ENCODE measurements at regions not wholly inside any gene's neighbourhood (a gene's known extent, or its start where the extent isn't known, plus 50 kb on each side); places are given as distances from the start of the nearest gene placed in this dataset.

GRCh38 chr12:65634061-65634460, 190.2 kb upstream of the HMGA2 start:
- Histone ChIP-seq H3K27ac (ENCODE audit: low read depth in 2 of 2, low read length in 1 of 2) (peak overlapping the region; percentile 64 to 100; a peak in 3 of 4 replicates), H3F3A (replicated peaks; ENCODE audit: insufficient read depth) (peaks cover 87% of the 10 kb centered on the region), H3K36me3 (replicated peaks in 1 of 2; ENCODE audit: control insufficient read depth in 1 of 2, insufficient read depth in 2 of 2, low read length in 1 of 2) (peaks cover 0 to 33% of the 10 kb centered on the region in 2 experiments), H3K79me2 (ENCODE audit: insufficient read depth) (peaks cover 72% of the 10 kb centered on the region), H3K9me3 (no peaks in the 10 kb centered on the region), H3K4me2 (peak overlapping the region; percentile 18), H3K9ac (peak overlapping the region; percentile 97), H3K4me3 (ENCODE audit: low read depth in 2 of 2, low read length in 1 of 2) (no peak overlapping the region), H4K20me1 (ENCODE audit: insufficient read depth) (no peaks in the 10 kb centered on the region), H3K9me2 (no peaks in the 10 kb centered on the region), H3K4me1 (ENCODE audit: control insufficient read depth in 1 of 2, insufficient read depth in 2 of 2, low read depth in 1 of 2, low read length in 1 of 2) (peaks cover 0 to 72% of the 10 kb centered on the region in 2 experiments; a peak in 2 of 4 replicates), H3K27me3 (ENCODE audit: insufficient read depth) (no peaks in the 10 kb centered on the region), H2AFZ (ENCODE audit: low read depth) (no peak overlapping the region)
- POLR2A ChIA-PET: no interaction called here
- WGBS (ENCODE audit: low lambda C conversion rate): 56% methylated on average over 3 of the region's 3 CpGs
- no peak for DNase-seq
- CTCF ChIA-PET: no interaction called here
- no peak for TF ChIP-seq JUND (IDR thresholded peaks at IDR 0.05)
- TF ChIP-seq REST (IDR thresholded peaks at IDR 0.05; ENCODE audit: low read depth, low read length): no peak
- TF ChIP-seq, protein P1, sequence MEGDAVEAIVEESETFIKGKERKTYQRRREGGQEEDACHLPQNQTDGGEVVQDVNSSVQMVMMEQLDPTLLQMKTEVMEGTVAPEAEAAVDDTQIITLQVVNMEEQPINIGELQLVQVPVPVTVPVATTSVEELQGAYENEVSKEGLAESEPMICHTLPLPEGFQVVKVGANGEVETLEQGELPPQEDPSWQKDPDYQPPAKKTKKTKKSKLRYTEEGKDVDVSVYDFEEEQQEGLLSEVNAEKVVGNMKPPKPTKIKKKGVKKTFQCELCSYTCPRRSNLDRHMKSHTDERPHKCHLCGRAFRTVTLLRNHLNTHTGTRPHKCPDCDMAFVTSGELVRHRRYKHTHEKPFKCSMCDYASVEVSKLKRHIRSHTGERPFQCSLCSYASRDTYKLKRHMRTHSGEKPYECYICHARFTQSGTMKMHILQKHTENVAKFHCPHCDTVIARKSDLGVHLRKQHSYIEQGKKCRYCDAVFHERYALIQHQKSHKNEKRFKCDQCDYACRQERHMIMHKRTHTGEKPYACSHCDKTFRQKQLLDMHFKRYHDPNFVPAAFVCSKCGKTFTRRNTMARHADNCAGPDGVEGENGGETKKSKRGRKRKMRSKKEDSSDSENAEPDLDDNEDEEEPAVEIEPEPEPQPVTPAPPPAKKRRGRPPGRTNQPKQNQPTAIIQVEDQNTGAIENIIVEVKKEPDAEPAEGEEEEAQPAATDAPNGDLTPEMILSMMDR (IDR thresholded peaks at IDR 0.05): no peak
- no peak for TF ChIP-seq USF2 (IDR thresholded peaks at IDR 0.05; ENCODE audit: borderline replicate concordance, low read depth, low read length)
- no peak for TF ChIP-seq RFX5 (IDR thresholded peaks at IDR 0.05; ENCODE audit: low read length)
- TF ChIP-seq IRF3 (IDR thresholded peaks at IDR 0.05; ENCODE audit: low read depth, low read length): no peak

DNA sequence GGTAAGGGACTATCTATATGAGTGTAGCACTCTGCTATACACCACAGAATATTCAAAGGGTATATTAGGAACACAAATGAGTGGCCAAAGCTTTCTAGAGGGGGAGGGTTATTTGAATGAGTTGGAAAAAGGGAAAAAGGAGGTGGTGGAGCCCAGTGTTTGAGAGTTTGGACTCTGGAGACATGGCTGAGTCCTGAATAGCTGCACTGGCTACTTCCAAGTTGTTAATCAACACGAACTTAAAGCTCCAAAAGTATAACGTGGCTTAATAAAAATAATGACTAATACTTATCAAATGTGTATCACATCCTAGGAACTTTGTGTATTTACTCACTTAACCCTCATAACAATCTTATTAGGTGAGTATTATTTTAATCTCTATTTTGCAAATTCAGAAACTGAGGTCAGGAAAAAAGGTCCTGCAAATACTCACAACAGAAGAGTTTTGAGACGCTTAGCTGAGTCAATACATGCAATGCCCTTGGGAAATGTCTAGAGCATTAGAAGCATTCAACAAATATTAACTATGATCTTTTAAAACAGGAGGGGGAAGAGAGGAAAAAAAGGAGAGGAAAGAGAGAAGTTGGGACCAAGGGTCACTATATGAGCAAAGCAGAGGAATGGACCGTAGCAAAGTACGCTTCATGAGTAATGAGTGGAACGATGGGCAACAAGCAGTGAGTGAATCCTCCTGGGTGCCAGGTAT, 189.5 kb upstream of the HMGA2 start:
- H3K4me2 ChIP-seq: peak overlapping the region; percentile 46
- no peak overlapping the region for H3K4me3 ChIP-seq (ENCODE audit: low read depth in 2 of 2, low read length in 1 of 2)
- H3K27me3 ChIP-seq (ENCODE audit: insufficient read depth): no peaks in the 10 kb centered on the region
- peaks cover 0 to 27% of the 10 kb centered on the region in 2 experiments for H3K36me3 ChIP-seq (replicated peaks in 1 of 2; ENCODE audit: control insufficient read depth in 1 of 2, insufficient read depth in 2 of 2, low read length in 1 of 2)
- H2AFZ ChIP-seq (ENCODE audit: low read depth): no peak overlapping the region
- no peaks in the 10 kb centered on the region for H4K20me1 ChIP-seq (ENCODE audit: insufficient read depth)
- ChIA-PET CTCF (no interaction called here), POLR2A (no interaction called here)
- peaks cover 72% of the 10 kb centered on the region for H3K79me2 ChIP-seq (ENCODE audit: insufficient read depth)
- peak overlapping the region; percentile 97 for H3K9ac ChIP-seq
- H3K4me1 ChIP-seq (ENCODE audit: control insufficient read depth in 1 of 2, insufficient read depth in 2 of 2, low read depth in 1 of 2, low read length in 1 of 2): peaks cover 0 to 66% of the 10 kb centered on the region in 2 experiments; a peak in 2 of 4 replicates
- DNase-seq: no peak
- H3K9me2 ChIP-seq: no peaks in the 10 kb centered on the region
- H3F3A ChIP-seq (replicated peaks; ENCODE audit: insufficient read depth): peaks cover 88% of the 10 kb centered on the region
- H3K9me3 ChIP-seq: no peaks in the 10 kb centered on the region
- H3K27ac ChIP-seq (ENCODE audit: low read depth in 2 of 2, low read length in 1 of 2): peak overlapping the region; percentile 64 to 100; a peak in 3 of 4 replicates
- WGBS (ENCODE audit: low lambda C conversion rate): 7% methylated on average over 6 of the region's 6 CpGs
- no peak for TF ChIP-seq SMC3 (IDR thresholded peaks at IDR 0.05; ENCODE audit: low read depth, low read length)
- no peak for TF ChIP-seq GATA2 (CRISPR knock-in tag; IDR thresholded peaks at IDR 0.05)
- 0 out of 2 replicates have a peak, but pooled peaks have one; percentile 8 for TF ChIP-seq FOSL2 (IDR thresholded peaks at IDR 0.05; ENCODE audit: borderline replicate concordance, low read depth)
- no peak for TF ChIP-seq FOXJ3 (CRISPR knock-in tag; IDR thresholded peaks at IDR 0.05)
- TF ChIP-seq, protein P2, sequence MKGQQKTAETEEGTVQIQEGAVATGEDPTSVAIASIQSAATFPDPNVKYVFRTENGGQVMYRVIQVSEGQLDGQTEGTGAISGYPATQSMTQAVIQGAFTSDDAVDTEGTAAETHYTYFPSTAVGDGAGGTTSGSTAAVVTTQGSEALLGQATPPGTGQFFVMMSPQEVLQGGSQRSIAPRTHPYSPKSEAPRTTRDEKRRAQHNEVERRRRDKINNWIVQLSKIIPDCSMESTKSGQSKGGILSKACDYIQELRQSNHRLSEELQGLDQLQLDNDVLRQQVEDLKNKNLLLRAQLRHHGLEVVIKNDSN (IDR thresholded peaks at IDR 0.05; ENCODE audit: borderline replicate concordance, low read depth): no peak
- no peak; the same call in 1 of the 2 replicates for TF ChIP-seq MEF2A (IDR thresholded peaks at IDR 0.05; ENCODE audit: borderline replicate concordance, low read depth)
- peak; percentile 46 for TF ChIP-seq TCF12 (IDR thresholded peaks at IDR 0.05)
- peak in 1 of 2 experiments; percentile 61; a peak in 1 of 4 replicates for TF ChIP-seq EP300 (IDR thresholded peaks at IDR 0.05; ENCODE audit: borderline replicate concordance in 1 of 2, low read depth in 1 of 2, low read length in 1 of 2)
- no peak for TF ChIP-seq POLR2AphosphoS5 (IDR thresholded peaks at IDR 0.05; ENCODE audit: low read depth, low read length)
- no peak for TF ChIP-seq CHD2 (IDR thresholded peaks at IDR 0.05; ENCODE audit: low read length, partially characterized antibody)
- TF ChIP-seq RAD21 (IDR thresholded peaks at IDR 0.05; ENCODE audit: low read length): no peak

Data from SK-N-SH (cell line).